Hepatic stellate cell (primary cell): ENCODE measurements at regions not wholly inside any gene's neighbourhood (a gene's known extent, or its start where the extent isn't known, plus 50 kb on each side); places are given as distances from the start of the nearest gene placed in this dataset.

Source experiments
- DNase-seq: peaks from one replicate; pipeline ENCODE4 v3.0.0; 2011; ENCODE audit warnings: low spot score

GRCh38 chr5:82356808-82357671, 78.9 kb upstream of the RPS23 start:
- DNase-seq = no peak

- no peak for DNase-seq
These were observed 77.9 kb upstream of the RPS23 start for GRCh38 chr5:82356021-82356420.

GRCh38 chr5:82355496-82355895, 77.3 kb upstream of the RPS23 start:
- DNase-seq = no peak

- DNase-seq = no peak
These were observed 76.9 kb upstream of the RPS23 start for GRCh38 chr5:82355053-82355452.

- no peak for DNase-seq
These were observed 76.4 kb upstream of the RPS23 start for GRCh38 chr5:82354543-82354942.

- no peak for DNase-seq
These were observed 75.4 kb upstream of the RPS23 start for GRCh38 chr5:82353522-82353921.

- DNase-seq = no peak
These were observed 74.1 kb upstream of the RPS23 start for GRCh38 chr5:82352146-82352791.

- peak; percentile 49 for DNase-seq
These were observed 73.6 kb upstream of the RPS23 start for GRCh38 chr5:82351754-82352145.

GRCh38 chr5:82351297-82351696, 73.1 kb upstream of the RPS23 start:
- no peak for DNase-seq

GRCh38 chr5:82349652-82350051, 71.5 kb upstream of the RPS23 start:
- no peak for DNase-seq

- DNase-seq = peak; percentile 35
These were observed 70.8 kb upstream of the RPS23 start for GRCh38 chr5:82348784-82349425.

GRCh38 chr5:82347201-82347865, 69.2 kb upstream of the RPS23 start:
- DNase-seq = peak; percentile 59

- DNase-seq = no peak
These were observed 68.4 kb upstream of the RPS23 start for GRCh38 chr5:82346399-82347165.

GRCh38 chr5:82345108-82345507, 67.0 kb upstream of the RPS23 start:
- no peak for DNase-seq

GRCh38 chr5:82341325-82341724, 63.2 kb upstream of the RPS23 start:
- no peak for DNase-seq

- DNase-seq = no peak
These were observed 62.6 kb upstream of the RPS23 start for GRCh38 chr5:82340799-82341198.

- no peak for DNase-seq
These were observed 61.6 kb upstream of the RPS23 start for GRCh38 chr5:82339792-82340191.

- DNase-seq = no peak
These were observed 60.7 kb upstream of the RPS23 start for GRCh38 chr5:82338771-82339373.

- no peak for DNase-seq
These were observed 58.8 kb upstream of the RPS23 start for GRCh38 chr5:82336959-82337351.

- DNase-seq = no peak
These were observed 58.2 kb upstream of the RPS23 start for GRCh38 chr5:82336226-82336958.

GRCh38 chr5:82335806-82336205, 57.7 kb upstream of the RPS23 start:
- no peak for DNase-seq
